HCT116 (cell line): ENCODE measurements at regions not wholly inside any gene's neighbourhood (a gene's known extent, or its start where the extent isn't known, plus 50 kb on each side); places are given as distances from the start of the nearest gene placed in this dataset.

Experiments
- ATAC-seq: fragments of 200-7000 bp; cut with Tn5 transposase; 2 replicates; pipeline ENCODE4 v1.9.1; 2020; ENCODE audit warnings: mild to moderate bottlenecking, moderate library complexity
- BruUV-seq: library from RNA; stranded (reverse); fragments of 400-500 nt; replicated peaks from 2 replicates; lab custom pipeline; 2021; lab: Mats Ljungman, UMichigan
- CTCF ChIA-PET: fragments of 300-600 bp; sonication (Branson Sonifier 250); formaldehyde crosslinking; loops from one replicate; lab custom pipeline; 2021; ENCODE audit warnings: antibody characterized with exemption; lab: Charles Lee
- POLR2A ChIA-PET: fragments of 300-600, 350-600 bp; sonication (Branson Sonifier 250); formaldehyde crosslinking; loops from one replicate; lab custom pipeline; 2021; ENCODE audit warnings: antibody characterized with exemption; lab: Charles Lee
- RAD21 ChIA-PET, 2 experiments: fragments of 300-600 bp; sonication (Branson Sonifier 250); formaldehyde crosslinking; loops; one replicate each; lab custom pipeline; 2023; ENCODE audit warnings: low total read pairs in 2 of 2; ENCODE audit not compliant: uncharacterized antibody in 2 of 2, unreplicated experiment in 2 of 2, low non-redundant PET in 1 of 2; lab: Charles Lee
- DNase-seq: peaks from one replicate; pipeline ENCODE4 v3.0.0-alpha.2; 2010; ENCODE audit warnings: low read depth, low spot score
- H2AFZ ChIP-seq: fragments of 200-600 bp; shearing (Covaris generic), sonication (generic); 2 replicates; pipeline ENCODE4 v1.6.1; 2017; ENCODE audit warnings: low read depth, mixed run types, mixed read lengths, antibody characterized with exemption, low read length; ENCODE audit not compliant: poor library complexity, severe bottlenecking
- H3K27ac ChIP-seq: 2 replicates; pipeline ENCODE4 v1.5.1; 2012; ENCODE audit warnings: low read depth, low read length
- H3K27me3 ChIP-seq: fragments of 200-600 bp; sonication (generic); 2 replicates; pipeline ENCODE4 v1.6.1; 2016; ENCODE audit warnings: mixed run types, low read length, mixed read lengths; ENCODE audit not compliant: insufficient read depth
- H3K36me3 ChIP-seq, 2 experiments: fragments of 200-500 bp in 1 of 2; fragments of 200-600 bp in 1 of 2; sonication (Bioruptor generic) in 1 of 2; sonication (generic) in 1 of 2; 2 replicates each; pipeline versions ENCODE4 v1.5.1 to v1.6.1; 2014 to 2016; ENCODE audit warnings: low read length in 2 of 2, inconsistent platforms in 1 of 2, mixed read lengths in 1 of 2, mixed run types in 1 of 2; ENCODE audit not compliant: insufficient read depth in 2 of 2, control insufficient read depth in 1 of 2
- H3K4me1 ChIP-seq, 2 experiments: fragments of 200-600 bp in 1 of 2; sonication (generic) in 1 of 2; 2 replicates each; pipeline versions ENCODE4 v1.5.1 to v1.6.1; 2012 to 2017; ENCODE audit warnings: low read length in 2 of 2, inconsistent platforms in 1 of 2, mild to moderate bottlenecking in 1 of 2, mixed read lengths in 1 of 2, mixed run types in 1 of 2, moderate library complexity in 1 of 2; ENCODE audit not compliant: insufficient read depth in 2 of 2, control insufficient read depth in 1 of 2
- H3K4me2 ChIP-seq: fragments of 200-600 bp; sonication (generic); 2 replicates; pipeline ENCODE4 v1.6.1; 2017; ENCODE audit warnings: mixed run types, low read length, mixed read lengths
- H3K4me3 ChIP-seq, 2 experiments: fragments of 200-600 bp in 1 of 2; sonication (generic) in 1 of 2; replicated peaks in 1 of 2; 2 replicates each; pipeline ENCODE4 v1.5.1; 2011 to 2016; ENCODE audit warnings: low read length in 2 of 2, control low read depth in 1 of 2, low read depth in 1 of 2, mild to moderate bottlenecking in 1 of 2, mixed read lengths in 1 of 2, mixed run types in 1 of 2
- H3K79me2 ChIP-seq: fragments of 200-600 bp; sonication (generic); 2 replicates; pipeline ENCODE4 v1.6.1; 2017; ENCODE audit warnings: mild to moderate bottlenecking, mixed run types, low read length, moderate library complexity, mixed read lengths; ENCODE audit not compliant: insufficient read depth
- H3K9ac ChIP-seq: fragments of 200-600 bp; sonication (generic); 2 replicates; pipeline ENCODE4 v1.6.1; 2016; ENCODE audit warnings: low read length, mixed read lengths
- H3K9me2 ChIP-seq: fragments of 200-600 bp; sonication (generic), shearing (Covaris generic); 2 replicates; pipeline ENCODE4 v1.6.1; 2017; ENCODE audit warnings: mixed run types, mild to moderate bottlenecking, moderate library complexity; ENCODE audit not compliant: insufficient read depth
- H3K9me3 ChIP-seq, 2 experiments: fragments of 200-500 bp in 1 of 2; fragments of 200-600 bp in 1 of 2; sonication (Bioruptor generic) in 1 of 2; sonication (generic) in 1 of 2; 2 replicates each; pipeline ENCODE4 v1.6.1; 2014 to 2017; ENCODE audit warnings: low read length in 2 of 2, mixed read lengths in 2 of 2, inconsistent platforms in 1 of 2, low read depth in 1 of 2, mild to moderate bottlenecking in 1 of 2, mixed run types in 1 of 2, moderate library complexity in 1 of 2; ENCODE audit not compliant: control insufficient read depth in 1 of 2, insufficient read depth in 1 of 2
- H4K20me1 ChIP-seq: fragments of 200-600 bp; sonication (generic), shearing (Covaris generic); 2 replicates; pipeline ENCODE4 v1.6.1; 2017; ENCODE audit warnings: mixed run types, mild to moderate bottlenecking, moderate library complexity; ENCODE audit not compliant: insufficient read depth
- CEBPB ChIP-seq: IDR thresholded peaks from 2 replicates; pipeline ENCODE4 v1.6.1; 2012; ENCODE audit warnings: low read depth
- CTCF ChIP-seq, 3 experiments: fragments of 200-600 bp in 1 of 3; sonication (generic) in 1 of 3; IDR thresholded peaks in 2 of 3; conservative IDR thresholded peaks in 1 of 3; 2 replicates each; pipeline ENCODE4 v1.5.1; 2012 to 2017; ENCODE audit warnings: low read depth in 2 of 3, low read length in 2 of 3, antibody characterized with exemption in 1 of 3, borderline replicate concordance in 1 of 3, control low read depth in 1 of 3, mild to moderate bottlenecking in 1 of 3, mixed read lengths in 1 of 3, mixed run types in 1 of 3, moderate library complexity in 1 of 3; ENCODE audit not compliant: insufficient read depth in 1 of 3
- EZH2phosphoT487 ChIP-seq: fragments of 200-600 bp; IDR thresholded peaks from 2 replicates; pipeline ENCODE4 v1.6.1; 2018; ENCODE audit warnings: antibody characterized with exemption, borderline replicate concordance
- FOSL1 ChIP-seq: IDR thresholded peaks from 2 replicates; pipeline ENCODE4 v1.6.1; 2012; ENCODE audit warnings: low read depth
- JUND ChIP-seq: IDR thresholded peaks from 2 replicates; pipeline ENCODE4 v1.6.1; 2012
- MAX ChIP-seq: IDR thresholded peaks from 2 replicates; pipeline ENCODE4 v1.6.1; 2012
- RAD21 ChIP-seq: IDR thresholded peaks from 2 replicates; pipeline ENCODE4 v1.6.1; 2012; ENCODE audit warnings: low read depth, mild to moderate bottlenecking
- REST ChIP-seq: IDR thresholded peaks from 2 replicates; pipeline ENCODE4 v1.6.1; 2012; ENCODE audit warnings: low read depth
- SIN3A ChIP-seq: IDR thresholded peaks from 2 replicates; pipeline ENCODE4 v1.6.1; 2012; ENCODE audit warnings: low read depth
- TCF7L2 ChIP-seq: IDR thresholded peaks from 2 replicates; pipeline ENCODE4 v1.7.0; 2011; ENCODE audit warnings: borderline replicate concordance, inconsistent platforms; ENCODE audit not compliant: insufficient read depth, insufficient read length; ENCODE audit errors: extremely low read depth
- ZBTB33 ChIP-seq: IDR thresholded peaks from 2 replicates; pipeline ENCODE4 v1.6.1; 2011; ENCODE audit warnings: mild to moderate bottlenecking, low read length, moderate library complexity; ENCODE audit not compliant: insufficient replicate concordance; ENCODE audit errors: extremely low read depth
- intact Hi-C: fragments of 100-400 bp; cut with micrococcal nuclease; formaldehyde crosslinking; loops from 2 replicates; pipeline ENCODE4 v1.10.0; 2022

- POLR2A ChIA-PET, result no interaction called here
- no peak overlapping the region for H2AFZ ChIP-seq
- H3K9me3 ChIP-seq, result no peaks in the 10 kb centered on the region
- H3K79me2 ChIP-seq, result no peaks in the 10 kb centered on the region
- no peaks in the 10 kb centered on the region for H3K36me3 ChIP-seq
- intact Hi-C loops, result no loop called here
- no peak overlapping the region for H3K9ac ChIP-seq
- no peak overlapping the region for H3K4me2 ChIP-seq
- H4K20me1 ChIP-seq, result no peaks in the 10 kb centered on the region
- no peaks in the 10 kb centered on the region for H3K27me3 ChIP-seq
- DNase-seq (no peak), ATAC-seq (no peak)
- H3K9me2 ChIP-seq, result no peaks in the 10 kb centered on the region
- CTCF ChIA-PET, result no interaction called here
- RAD21 ChIA-PET, result no interaction called here
- BruUV-seq, result no TSS peak
- TF ChIP-seq JUND, result no peak
- no peak for TF ChIP-seq MAX
- no peak for TF ChIP-seq EZH2phosphoT487
- TF ChIP-seq CTCF (IDR thresholded peaks at IDR 0.05 in 2 of 3, conservative IDR thresholded peaks at IDR 0.05 in 1 of 3; ENCODE audit: borderline replicate concordance in 1 of 3, insufficient read depth in 1 of 3, low read depth in 2 of 3, low read length in 2 of 3), result no peak
- TF ChIP-seq FOSL1, result no peak
- no peak for TF ChIP-seq CEBPB
- no peak for TF ChIP-seq TCF7L2
- no peak for TF ChIP-seq RAD21
- TF ChIP-seq REST, result no peak
- no peak for TF ChIP-seq SIN3A
- no peak for TF ChIP-seq ZBTB33
- H3K4me3 ChIP-seq, result no peak overlapping the region
- no peak overlapping the region for H3K27ac ChIP-seq
- no peaks in the 10 kb centered on the region for H3K4me1 ChIP-seq
Observed at GRCh38 chr3:167008791-167009190, 371.3 kb downstream of the ZBBX start.
